HG03565 (cell line): ENCODE measurements at regions not wholly inside any gene's neighbourhood (a gene's known extent, or its start where the extent isn't known, plus 50 kb on each side); places are given as distances from the start of the nearest gene placed in this dataset.
"Not testable (repeated sequence)": the region's sequence is repeated elsewhere in the genome, so short reads cannot be mapped to it uniquely, and the experiment has no call there.

Source experiments
- ATAC-seq: cut with Tn5 transposase; IDR thresholded peaks from one replicate; pipeline ENCODE4 v1.9.1; 2021; ENCODE audit warnings: mild to moderate bottlenecking, moderate library complexity; ENCODE audit not compliant: unreplicated experiment

GRCh38 chr9:107842530-107842929 lies 353.0 kb upstream of the KLF4 start:
- ATAC-seq, result no peak

DNA sequence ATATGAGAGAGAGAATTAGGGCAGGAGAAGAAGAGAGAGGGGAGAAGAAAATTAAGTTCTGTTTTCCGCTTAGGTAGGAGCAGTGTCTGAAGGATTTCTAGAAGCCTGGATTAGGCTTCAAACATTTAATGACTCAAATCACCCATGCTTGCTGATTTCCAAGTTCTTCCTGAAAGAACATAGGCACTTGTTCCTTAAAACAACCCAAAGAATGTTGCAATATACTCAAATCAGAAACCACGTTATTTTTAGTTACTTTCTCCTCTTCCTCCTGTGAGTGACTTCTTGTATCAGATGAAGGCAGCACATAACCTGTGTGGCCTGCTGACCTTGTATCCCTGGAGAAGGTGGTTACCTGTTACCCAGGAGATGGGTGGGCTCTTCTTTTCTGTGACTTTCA lies 351.5 kb upstream of the KLF4 start:
- ATAC-seq, result no peak

DNA sequence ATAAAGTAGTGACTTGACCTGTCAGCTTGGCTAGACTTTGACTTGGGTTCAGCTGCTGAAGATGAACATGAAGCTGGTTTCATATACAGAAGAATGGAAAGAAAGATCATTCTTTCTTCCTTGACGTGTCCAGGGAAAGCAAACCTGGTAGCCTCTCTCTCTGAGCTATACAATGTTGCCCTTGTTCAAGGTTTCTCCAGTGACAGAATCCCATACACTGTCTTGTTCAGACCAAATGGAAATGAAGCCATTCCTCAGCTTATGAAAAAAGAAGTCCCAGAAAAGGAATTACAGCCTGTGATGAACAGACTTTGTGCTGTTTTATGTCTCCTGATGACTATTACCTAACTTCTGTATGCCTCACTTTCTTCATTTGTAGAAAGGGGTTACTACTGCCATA lies 349.8 kb upstream of the KLF4 start:
- ATAC-seq, result no peak

GRCh38 chr9:107838766-107839165 lies 349.2 kb upstream of the KLF4 start:
- no peak for ATAC-seq

DNA sequence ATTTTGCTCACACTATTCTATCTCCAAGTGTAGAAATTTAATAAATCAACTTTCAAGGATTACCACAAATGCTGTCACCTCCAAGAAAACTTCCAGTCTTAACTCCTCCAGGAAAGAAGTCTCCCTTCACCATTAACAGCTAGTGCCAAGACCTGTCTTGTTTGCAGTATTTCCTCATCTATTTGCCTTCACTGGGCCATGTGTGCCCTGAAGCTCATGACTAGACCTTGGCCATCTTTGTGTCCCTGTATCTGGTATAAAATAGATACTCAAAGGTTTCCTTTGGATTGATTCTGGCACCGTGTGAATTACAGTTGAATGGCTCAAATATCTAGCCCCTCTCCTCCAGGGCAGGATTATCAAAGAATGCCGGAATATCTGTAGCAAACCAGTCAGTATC lies 346.7 kb upstream of the KLF4 start:
- ATAC-seq, result no peak

- ATAC-seq, result no peak
These were observed 343.7 kb upstream of the KLF4 start for GRCh38 chr9:107833295-107833694.

DNA sequence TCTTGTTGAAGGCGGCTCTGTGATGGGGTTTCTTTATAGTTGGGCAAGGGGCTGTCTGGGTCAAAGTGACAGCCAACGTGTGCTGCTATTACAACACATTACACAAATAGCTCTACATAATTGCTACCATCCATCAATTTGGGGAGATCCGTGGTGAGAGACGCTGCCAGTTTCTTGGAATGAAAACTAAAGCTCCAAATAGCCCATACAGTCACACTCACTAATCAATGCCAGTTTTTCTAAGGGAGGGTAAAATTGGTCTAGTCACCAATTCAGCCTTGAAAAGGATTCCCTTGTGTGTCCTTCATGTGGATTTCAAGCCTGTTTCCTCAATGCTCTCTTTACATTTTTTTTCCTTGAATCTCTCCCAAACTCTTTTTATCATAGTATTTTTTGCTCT lies 343.3 kb upstream of the KLF4 start:
- no peak for ATAC-seq

- ATAC-seq, result no peak
These were observed 340.9 kb upstream of the KLF4 start for GRCh38 chr9:107830479-107830878.

DNA sequence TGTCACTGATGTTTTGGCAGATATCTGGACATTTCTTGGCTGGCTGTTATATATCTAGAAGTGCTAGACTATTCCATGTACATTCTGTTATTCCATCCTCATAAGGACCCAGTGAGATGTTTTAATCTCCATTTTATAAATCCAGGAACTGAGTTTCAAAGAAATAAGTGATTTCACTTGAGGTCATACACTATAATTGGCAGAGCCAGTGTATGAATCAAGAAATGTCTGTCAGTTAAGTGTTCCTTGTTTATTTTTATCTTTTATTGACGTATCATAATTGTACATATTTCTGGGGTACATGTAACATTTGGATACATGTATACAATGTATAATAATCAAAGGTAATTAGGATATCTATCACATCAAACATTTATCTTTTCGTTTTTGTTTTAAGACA lies 338.3 kb upstream of the KLF4 start:
- ATAC-seq, result no peak

GRCh38 chr9:107827304-107827703 lies 337.7 kb upstream of the KLF4 start:
- ATAC-seq, result peak; percentile 81

- not testable (repeated sequence) for ATAC-seq
These were observed 337.1 kb upstream of the KLF4 start for GRCh38 chr9:107826688-107826983.

DNA sequence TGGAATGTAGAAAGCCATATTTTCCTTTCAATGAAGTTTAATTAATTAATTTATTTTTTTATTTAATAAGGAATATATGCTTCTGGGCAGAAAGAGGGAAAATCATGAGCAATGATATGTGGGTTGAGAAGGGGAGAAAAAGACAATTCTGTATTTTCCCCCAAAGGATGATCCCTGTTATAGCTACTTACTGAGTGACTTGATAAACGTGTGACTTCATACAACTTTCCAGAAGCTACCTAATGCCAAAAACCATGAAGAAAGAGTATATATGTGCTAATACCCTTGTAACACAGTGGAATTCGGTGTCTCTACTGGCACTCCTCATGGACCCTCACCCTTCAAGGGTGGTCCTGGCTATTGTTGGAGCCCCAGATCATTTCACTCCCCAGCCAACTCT lies 335.0 kb upstream of the KLF4 start:
- ATAC-seq, result no peak

DNA sequence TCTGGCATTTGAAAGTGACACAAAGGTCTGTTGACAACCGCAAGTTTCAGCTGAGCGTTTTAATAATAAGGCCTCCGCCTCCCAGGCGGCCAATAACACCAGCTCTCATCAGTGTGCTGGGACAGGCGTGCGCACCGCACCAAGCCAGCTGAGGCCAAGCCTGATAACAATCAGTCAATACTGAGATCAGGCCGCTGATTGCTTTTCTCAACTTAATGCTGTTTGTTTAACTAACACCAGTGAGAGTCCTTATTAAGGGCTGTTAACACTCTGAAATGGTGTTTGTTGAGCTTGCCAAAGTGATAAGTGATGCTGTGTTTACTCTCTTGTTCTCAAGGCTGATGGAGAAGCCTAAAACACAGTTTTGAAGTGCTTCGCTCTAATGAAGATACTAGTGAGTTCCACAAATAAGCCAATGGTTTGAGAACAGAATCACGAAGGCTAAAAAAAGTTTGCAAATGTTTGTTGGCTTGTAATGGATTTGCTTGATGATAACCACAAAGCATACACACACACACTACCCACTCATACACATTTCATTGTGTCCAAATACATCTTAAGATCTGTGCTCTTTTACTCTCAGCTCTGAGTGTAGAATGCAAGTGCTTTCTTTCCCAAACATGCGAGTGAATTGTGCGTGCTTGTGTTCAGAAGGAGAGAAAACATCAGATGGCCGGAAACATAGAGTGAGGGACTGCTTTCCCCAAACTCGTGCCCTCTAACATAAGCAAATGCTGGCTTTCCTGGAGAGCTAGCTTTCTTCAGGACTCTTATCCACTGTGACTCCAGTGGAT lies 330.4 kb upstream of the KLF4 start:
- no peak for ATAC-seq

DNA sequence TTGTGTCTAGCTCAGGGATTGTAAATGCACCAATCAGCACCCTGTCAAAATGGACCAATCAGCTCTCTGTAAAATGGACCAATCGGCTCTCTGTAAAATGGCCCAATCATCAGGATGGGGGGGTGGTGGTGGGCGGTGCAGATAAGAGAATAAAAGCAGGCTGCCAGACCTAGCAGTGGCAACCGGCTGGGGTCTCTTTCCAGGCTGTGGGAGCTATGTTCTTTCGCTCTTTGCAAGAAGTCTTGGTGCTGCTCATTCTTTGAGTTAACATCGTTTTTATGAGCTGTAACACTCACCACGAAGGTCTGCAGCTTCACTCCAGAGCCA lies 328.9 kb upstream of the KLF4 start:
- ATAC-seq, result not testable (repeated sequence)

DNA sequence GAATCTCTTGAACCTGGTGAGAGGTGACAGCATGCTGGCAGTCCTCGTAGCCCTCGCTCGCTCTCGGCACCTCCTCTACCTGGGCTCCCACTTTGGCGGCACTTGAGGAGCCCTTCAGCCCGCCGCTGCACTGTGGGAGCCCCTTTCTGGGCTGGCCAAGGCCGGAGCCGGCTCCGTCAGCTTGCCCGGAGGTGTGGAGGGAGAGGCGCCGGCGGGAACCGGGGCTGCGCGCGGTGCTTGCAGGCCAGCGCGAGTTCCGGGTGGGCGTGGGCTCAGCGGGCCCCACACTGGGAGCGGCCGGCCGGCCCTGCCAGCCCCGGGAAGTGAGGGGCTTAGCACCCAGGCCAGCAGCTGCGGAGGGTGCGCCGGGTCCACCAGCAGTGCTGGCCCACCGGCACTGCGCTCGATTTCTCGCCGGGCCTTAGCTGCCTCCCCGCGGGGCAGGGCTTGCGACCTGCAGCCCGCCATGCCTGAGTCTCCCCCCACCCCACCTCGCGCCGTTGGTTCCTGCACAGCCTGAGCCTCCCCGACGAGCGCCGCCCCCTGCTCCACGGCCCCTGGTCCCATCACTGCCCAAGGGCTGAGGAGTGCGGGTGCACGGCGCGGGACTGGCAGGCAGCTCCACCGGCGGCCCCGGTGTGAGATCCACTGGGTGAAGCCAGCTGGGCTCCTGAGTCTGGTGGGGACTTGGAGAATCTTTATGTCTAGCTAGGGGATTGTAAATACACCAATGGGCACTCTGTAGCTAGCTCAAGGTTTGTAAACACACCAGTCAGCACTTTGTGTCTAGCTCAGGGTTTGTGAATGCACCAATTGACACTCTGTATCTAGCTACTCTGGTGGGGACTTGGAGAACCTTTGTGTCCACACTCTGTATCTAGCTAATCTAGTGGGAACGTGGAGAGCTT lies 328.3 kb upstream of the KLF4 start:
- not testable (repeated sequence) for ATAC-seq

DNA sequence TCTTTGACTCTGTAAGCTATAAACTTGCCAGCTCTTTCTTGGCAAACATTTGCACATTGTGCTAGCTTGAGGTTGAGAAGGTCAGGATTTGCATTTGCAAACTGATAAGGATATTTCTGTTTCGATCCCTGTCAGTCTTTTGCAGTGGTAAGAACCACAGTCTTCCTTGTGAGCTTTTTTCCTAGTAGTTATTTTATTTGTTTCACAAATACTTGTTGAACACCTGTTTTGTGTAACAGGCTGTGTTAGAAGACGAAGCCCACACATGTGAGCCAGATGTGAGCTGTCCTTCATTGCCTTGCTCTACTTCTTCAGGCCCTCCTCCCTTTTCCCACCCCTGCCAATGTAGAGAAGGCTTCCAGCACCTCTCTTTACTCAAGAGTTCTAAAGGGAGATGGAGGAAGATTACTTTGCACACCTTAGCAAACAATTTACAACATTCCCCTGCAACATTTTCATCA lies 327.0 kb upstream of the KLF4 start:
- no peak for ATAC-seq

GRCh38 chr9:107815782-107816560 lies 326.4 kb upstream of the KLF4 start:
- ATAC-seq, result no peak

GRCh38 chr9:107813287-107813686 lies 323.7 kb upstream of the KLF4 start:
- ATAC-seq, result no peak

GRCh38 chr9:107810461-107810961 lies 320.9 kb upstream of the KLF4 start:
- no peak for ATAC-seq

DNA sequence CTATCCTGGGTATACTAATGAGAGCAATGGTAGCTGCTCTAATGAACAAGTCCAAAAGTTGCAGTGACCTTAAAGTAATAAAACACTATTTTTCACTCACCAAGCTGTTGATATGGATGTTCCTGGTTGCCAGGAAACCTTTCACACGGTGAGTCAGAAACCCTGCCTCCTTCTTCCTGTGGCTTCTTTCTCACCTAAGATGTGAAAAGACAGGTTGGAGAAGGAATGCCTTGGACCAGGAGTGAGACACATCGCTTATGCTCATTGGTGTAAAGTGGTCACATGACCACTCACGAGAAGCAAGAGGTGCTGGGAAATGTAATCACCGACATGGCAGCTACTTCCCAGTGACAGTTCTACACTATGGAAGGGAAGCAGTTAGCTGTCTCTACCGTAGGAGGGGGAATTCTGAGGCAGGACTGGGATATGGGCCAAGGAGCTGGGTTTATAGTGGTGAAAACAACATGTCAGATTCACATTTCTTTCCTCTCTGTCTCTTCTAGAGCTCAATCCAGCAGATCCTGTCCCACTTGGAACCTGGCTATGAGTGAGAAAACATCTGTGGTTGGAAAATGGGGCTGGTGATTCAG lies 320.4 kb upstream of the KLF4 start:
- ATAC-seq, result no peak

DNA sequence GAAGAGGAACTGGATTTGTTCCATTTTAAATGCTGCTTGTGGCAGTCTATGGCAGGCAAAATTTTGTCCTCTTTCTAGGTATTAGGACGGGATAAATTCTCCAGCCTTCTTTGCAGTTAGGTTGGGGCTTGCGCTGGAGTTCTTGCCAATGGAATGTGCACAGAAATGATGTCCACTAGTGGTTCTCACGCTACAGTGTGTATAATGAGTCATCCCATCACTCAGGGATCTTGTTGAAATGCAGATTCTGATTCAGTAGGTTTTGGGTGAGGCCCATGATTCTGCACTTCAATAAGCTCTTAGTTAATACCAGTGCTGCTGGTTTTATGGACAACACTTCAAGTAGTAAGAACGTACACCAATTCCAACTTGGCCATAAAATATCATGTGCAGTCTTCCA lies 317.6 kb upstream of the KLF4 start:
- no peak for ATAC-seq
